ENCODE measurements at regions not wholly inside any gene's neighbourhood (a gene's known extent, or its start where the extent isn't known, plus 50 kb on each side); places are given as distances from the start of the nearest gene placed in this dataset.

DNA sequence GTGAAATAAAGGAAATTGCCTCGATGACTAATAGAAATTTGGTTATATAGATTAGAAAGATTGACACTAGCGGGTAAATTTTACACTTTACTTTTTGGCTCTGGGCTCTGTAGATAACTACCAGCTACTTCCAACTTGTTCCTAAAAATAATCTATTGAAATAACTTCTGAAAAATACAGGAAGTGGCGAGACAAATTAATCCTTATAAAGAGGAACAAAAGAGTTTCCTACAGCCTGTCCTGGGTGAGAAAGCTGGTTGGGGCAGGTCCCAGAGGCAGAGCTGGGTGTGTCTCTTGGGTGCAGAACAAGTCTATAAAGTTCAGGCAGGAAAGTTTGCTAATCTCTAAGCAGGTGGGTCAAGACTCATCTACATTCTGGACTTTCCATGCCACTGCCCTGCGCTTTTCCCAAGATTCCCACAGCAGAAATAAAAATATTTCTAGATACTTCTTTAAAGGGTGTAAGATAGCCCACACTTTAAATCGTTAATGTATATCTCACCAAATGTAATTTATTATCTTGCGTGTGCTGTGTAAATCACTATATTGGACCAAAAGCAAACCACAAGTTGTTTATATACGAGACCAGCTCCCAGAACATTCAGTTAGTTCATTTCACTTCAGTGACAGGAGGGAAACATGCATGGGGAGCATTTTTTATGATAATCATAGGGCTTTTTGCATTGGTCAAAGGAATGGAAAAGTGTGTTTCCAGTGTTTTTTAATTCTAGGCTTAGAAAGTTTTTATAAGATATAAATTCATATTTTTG, 70.1 kb upstream of the NRIP1 start:
- intact Hi-C loops (cut with DNase I) = no loop called here
- H3K27me3 ChIP-seq (ENCODE audit: control insufficient read depth, insufficient read depth) = no peaks in the 10 kb centered on the region
- ATAC-seq (peak in 1 of 2 donors; percentile 45), DNase-seq (peak in 1 of 3 donors; percentile 55)
- no peaks in the 10 kb centered on the region for H3K9me3 ChIP-seq (ENCODE audit: control insufficient read depth, low read length)
- 49% methylated on average over 7 of the region's 7 CpGs for WGBS
- no peak overlapping the region for H3K27ac ChIP-seq (ENCODE audit: low read length)
- no peak overlapping the region for H3K4me3 ChIP-seq (ENCODE audit: low read length)
- H3K4me1 ChIP-seq (ENCODE audit: control insufficient read depth, insufficient read depth, low read length) = no peaks in the 10 kb centered on the region

- 89% methylated on average over 3 of the region's 3 CpGs for WGBS
- ATAC-seq = no peak
- intact Hi-C loops (cut with DNase I) = no loop called here
- Histone ChIP-seq H3K27me3 (ENCODE audit: control insufficient read depth, insufficient read depth) (no peaks in the 10 kb centered on the region), H3K9me3 (ENCODE audit: control insufficient read depth, low read length) (no peaks in the 10 kb centered on the region), H3K4me3 (ENCODE audit: low read length) (no peak overlapping the region), H3K4me1 (ENCODE audit: control insufficient read depth, insufficient read depth, low read length) (no peaks in the 10 kb centered on the region), H3K27ac (ENCODE audit: low read length) (no peak overlapping the region)
- DNase-seq = no peak
Observed at GRCh38 chr21:15135867-15136629, 71.2 kb upstream of the NRIP1 start.

DNA sequence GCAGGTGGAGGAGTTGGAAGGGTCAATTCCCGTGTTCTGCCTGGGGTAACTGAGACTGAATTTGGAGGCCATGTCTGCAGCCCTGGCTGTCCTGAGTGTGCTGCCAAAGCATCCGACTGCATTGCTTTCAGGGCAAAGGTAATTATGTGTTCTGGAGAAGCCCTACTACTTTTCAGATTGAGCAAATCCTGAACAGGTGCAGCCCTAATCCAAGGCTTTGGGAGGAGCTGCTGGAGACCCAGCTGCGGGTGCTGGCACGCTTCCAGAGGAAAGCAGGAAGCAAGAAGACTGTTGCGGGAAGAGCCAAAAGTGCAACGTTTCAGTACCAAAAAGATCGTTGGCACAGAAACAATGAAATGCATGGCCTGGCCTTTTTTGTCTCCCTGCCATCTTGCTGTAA, 73.7 kb upstream of the NRIP1 start:
- WGBS = 36% methylated on average over 7 of the region's 7 CpGs
- Histone ChIP-seq H3K27me3 (ENCODE audit: control insufficient read depth, insufficient read depth) (no peaks in the 10 kb centered on the region), H3K9me3 (ENCODE audit: control insufficient read depth, low read length) (no peaks in the 10 kb centered on the region), H3K4me3 (ENCODE audit: low read length) (no peak overlapping the region), H3K27ac (ENCODE audit: low read length) (no peak overlapping the region), H3K4me1 (ENCODE audit: control insufficient read depth, insufficient read depth, low read length) (no peaks in the 10 kb centered on the region)
- ATAC-seq (no peak), DNase-seq (peak in 2 of 3 donors; percentile 56 to 58)
- intact Hi-C loops (cut with DNase I) = no loop called here

GRCh38 chr21:15139898-15140297, 75.1 kb upstream of the NRIP1 start:
- H3K4me1 ChIP-seq (ENCODE audit: control insufficient read depth, insufficient read depth, low read length) = no peaks in the 10 kb centered on the region
- DNase-seq = no peak
- ATAC-seq = no peak
- intact Hi-C loops (cut with DNase I) = no loop called here
- WGBS = 50% methylated on average over 4 of the region's 4 CpGs
- H3K9me3 ChIP-seq (ENCODE audit: control insufficient read depth, low read length) = no peaks in the 10 kb centered on the region
- no peaks in the 10 kb centered on the region for H3K27me3 ChIP-seq (ENCODE audit: control insufficient read depth, insufficient read depth)
- no peak overlapping the region for H3K27ac ChIP-seq (ENCODE audit: low read length)
- H3K4me3 ChIP-seq (ENCODE audit: low read length) = no peak overlapping the region

GRCh38 chr21:15140321-15141019, 75.7 kb upstream of the NRIP1 start:
- H3K27ac ChIP-seq (ENCODE audit: low read length) = no peak overlapping the region
- no peaks in the 10 kb centered on the region for H3K27me3 ChIP-seq (ENCODE audit: control insufficient read depth, insufficient read depth)
- H3K4me1 ChIP-seq (ENCODE audit: control insufficient read depth, insufficient read depth, low read length) = no peaks in the 10 kb centered on the region
- no peaks in the 10 kb centered on the region for H3K9me3 ChIP-seq (ENCODE audit: control insufficient read depth, low read length)
- ATAC-seq (peak; percentile 95 to 96), DNase-seq (peak; percentile 28 to 67 (median 48))
- no peak overlapping the region for H3K4me3 ChIP-seq (ENCODE audit: low read length)
- intact Hi-C loops (cut with DNase I) = no loop called here
- WGBS = 38% methylated on average over 9 of the region's 9 CpGs

DNA sequence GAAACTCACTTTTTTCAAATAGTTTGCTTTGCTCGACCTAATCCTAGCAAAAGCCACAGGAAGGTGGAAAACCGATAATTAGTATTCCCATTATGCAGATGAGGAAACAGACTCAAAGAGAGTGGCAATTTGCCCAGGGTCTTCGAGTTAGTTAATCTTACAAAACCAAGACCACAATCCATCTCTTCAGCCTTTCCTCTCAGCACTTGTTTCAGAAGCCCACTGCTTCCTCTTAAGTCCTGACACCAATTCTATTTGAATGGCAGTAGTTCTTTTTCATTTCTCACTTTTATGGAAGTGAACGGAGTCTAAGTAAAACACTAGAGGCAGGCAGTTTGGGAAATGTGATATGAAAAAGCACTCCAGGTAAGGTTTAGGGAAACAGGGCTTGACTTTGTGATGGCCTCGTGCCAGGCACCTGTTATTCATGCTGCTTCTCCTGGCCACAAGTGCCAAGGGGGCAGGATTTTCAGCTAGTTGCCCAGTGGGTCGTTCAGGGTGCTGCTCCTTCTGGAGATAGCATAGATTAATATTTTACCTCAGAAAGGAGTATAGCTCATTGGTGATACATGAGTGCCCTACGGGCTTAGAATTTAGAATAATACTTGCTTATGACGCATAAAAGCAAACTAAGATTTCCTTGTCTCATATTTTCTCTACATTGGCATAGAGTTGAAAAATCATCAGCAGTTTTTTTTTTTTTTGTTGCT, 76.6 kb upstream of the NRIP1 start:
- H3K4me3 ChIP-seq (ENCODE audit: low read length) = no peak overlapping the region

GRCh38 chr21:15144026-15144425, 79.2 kb upstream of the NRIP1 start:
- H3K9me3 ChIP-seq (ENCODE audit: control insufficient read depth, low read length) = no peaks in the 10 kb centered on the region
- H3K27ac ChIP-seq (ENCODE audit: low read length) = no peak overlapping the region
- intact Hi-C loops (cut with DNase I) = no loop called here
- DNase-seq (no peak), ATAC-seq (no peak)
- H3K4me1 ChIP-seq (ENCODE audit: control insufficient read depth, insufficient read depth, low read length) = no peaks in the 10 kb centered on the region
- 75% methylated on average over 4 of the region's 4 CpGs for WGBS
- no peak overlapping the region for H3K4me3 ChIP-seq (ENCODE audit: low read length)
- no peaks in the 10 kb centered on the region for H3K27me3 ChIP-seq (ENCODE audit: control insufficient read depth, insufficient read depth)

More for the DNA sequence above, 76.6 kb upstream of the NRIP1 start:
- no peaks in the 10 kb centered on the region for H3K9me3 ChIP-seq (ENCODE audit: control insufficient read depth, low read length)
- no peak for DNase-seq
- H3K27ac ChIP-seq (ENCODE audit: low read length) = no peak overlapping the region
- ATAC-seq = no peak
- H3K4me1 ChIP-seq (ENCODE audit: control insufficient read depth, insufficient read depth, low read length) = no peaks in the 10 kb centered on the region
- WGBS = 69% methylated on average over 8 of the region's 8 CpGs
- intact Hi-C loops (cut with DNase I) = no loop called here
- no peaks in the 10 kb centered on the region for H3K27me3 ChIP-seq (ENCODE audit: control insufficient read depth, insufficient read depth)

- no peaks in the 10 kb centered on the region for H3K4me1 ChIP-seq (ENCODE audit: control insufficient read depth, insufficient read depth, low read length)
- no peak overlapping the region for H3K4me3 ChIP-seq (ENCODE audit: low read length)
- DNase-seq (no peak), ATAC-seq (no peak)
- H3K27me3 ChIP-seq (ENCODE audit: control insufficient read depth, insufficient read depth) = no peaks in the 10 kb centered on the region
- intact Hi-C loops (cut with DNase I) = no loop called here
- no peaks in the 10 kb centered on the region for H3K9me3 ChIP-seq (ENCODE audit: control insufficient read depth, low read length)
- WGBS = 72% methylated on average over 2 of the region's 2 CpGs
- H3K27ac ChIP-seq (ENCODE audit: low read length) = no peak overlapping the region
Observed at GRCh38 chr21:15148437-15148836, 83.6 kb upstream of the NRIP1 start.

DNA sequence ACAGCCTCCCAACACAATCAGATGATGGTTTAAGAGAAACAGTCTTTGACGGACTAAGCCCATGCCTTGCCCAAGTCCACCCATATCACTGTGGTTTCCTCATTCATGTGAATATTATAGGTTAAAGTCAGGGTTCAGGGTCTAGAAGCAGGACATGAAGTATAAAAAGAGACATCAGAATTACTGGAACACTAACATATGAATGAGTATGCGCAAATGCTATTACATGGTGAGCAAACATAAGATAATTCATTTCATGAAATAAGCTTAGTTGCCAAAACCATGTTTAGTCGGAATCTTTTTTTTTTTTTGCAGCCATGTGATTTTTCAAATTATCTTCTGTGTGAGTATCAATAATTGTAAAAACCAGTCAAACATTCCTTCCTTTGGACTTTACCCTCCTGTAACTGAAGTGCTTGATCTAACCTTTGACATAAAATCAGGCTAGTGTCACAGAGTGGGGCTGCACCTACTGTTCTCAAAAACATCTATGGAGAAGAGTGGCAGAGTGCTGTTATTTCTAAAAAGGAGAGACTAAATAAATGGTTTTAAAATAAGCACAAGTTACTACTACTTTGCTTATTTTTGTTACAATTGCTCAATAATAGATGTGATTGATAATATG, 84.9 kb upstream of the NRIP1 start:
- Histone ChIP-seq H3K4me1 (ENCODE audit: control insufficient read depth, insufficient read depth, low read length) (no peaks in the 10 kb centered on the region), H3K27ac (ENCODE audit: low read length) (no peak overlapping the region), H3K27me3 (ENCODE audit: control insufficient read depth, insufficient read depth) (no peaks in the 10 kb centered on the region), H3K9me3 (ENCODE audit: control insufficient read depth, low read length) (no peaks in the 10 kb centered on the region), H3K4me3 (ENCODE audit: low read length) (no peak overlapping the region)
- 95% methylated on average over 3 of the region's 3 CpGs for WGBS
- ATAC-seq = no peak
- intact Hi-C loops (cut with DNase I) = no loop called here
- no peak for DNase-seq

GRCh38 chr21:15151385-15152103, 86.7 kb upstream of the NRIP1 start:
- H3K9me3 ChIP-seq (ENCODE audit: control insufficient read depth, low read length) = no peaks in the 10 kb centered on the region
- intact Hi-C loops (cut with DNase I) = no loop called here
- WGBS = 77% methylated on average over 4 of the region's 4 CpGs
- ATAC-seq = no peak
- no peak overlapping the region for H3K27ac ChIP-seq (ENCODE audit: low read length)
- no peak for DNase-seq
- no peak overlapping the region for H3K4me3 ChIP-seq (ENCODE audit: low read length)
- H3K4me1 ChIP-seq (ENCODE audit: control insufficient read depth, insufficient read depth, low read length) = no peaks in the 10 kb centered on the region
- H3K27me3 ChIP-seq (ENCODE audit: control insufficient read depth, insufficient read depth) = no peaks in the 10 kb centered on the region
